Subcutaneous abdominal adipose tissue (tissue), 5 donors: ENCODE measurements at regions not wholly inside any gene's neighbourhood (a gene's known extent, or its start where the extent isn't known, plus 50 kb on each side); places are given as distances from the start of the nearest gene placed in this dataset.

Source experiments
- H3K27ac ChIP-seq: one replicate; pipeline ENCODE4 v1.7.0; 2013; ENCODE audit warnings: low read depth, mild to moderate bottlenecking, inconsistent platforms, low read length, moderate library complexity
- H3K27me3 ChIP-seq, 5 donors: one replicate each; pipeline ENCODE4 v1.7.0; 2013; ENCODE audit warnings: low read length in 5 of 5, inconsistent platforms in 1 of 5; ENCODE audit not compliant: control insufficient read depth in 5 of 5, insufficient read depth in 4 of 5
- H3K36me3 ChIP-seq, 5 donors: one replicate each; pipeline ENCODE4 v1.7.0; 2013; ENCODE audit warnings: low read length in 5 of 5; ENCODE audit not compliant: control insufficient read depth in 5 of 5, insufficient read depth in 5 of 5
- H3K4me1 ChIP-seq, 5 donors: one replicate each; pipeline ENCODE4 v1.7.0; 2013; ENCODE audit warnings: low read length in 5 of 5, mild to moderate bottlenecking in 3 of 5, moderate library complexity in 1 of 5; ENCODE audit not compliant: control insufficient read depth in 5 of 5, insufficient read depth in 5 of 5
- H3K4me3 ChIP-seq, 5 donors: one replicate each; pipeline ENCODE4 v1.7.0; 2013; ENCODE audit warnings: low read length in 5 of 5, low read depth in 1 of 5
- H3K9ac ChIP-seq, 5 donors: one replicate each; pipeline ENCODE4 v1.7.0; 2013; ENCODE audit warnings: low read length in 5 of 5, mild to moderate bottlenecking in 4 of 5, moderate library complexity in 3 of 5
- H3K9me3 ChIP-seq, 5 donors: one replicate each; pipeline ENCODE4 v1.7.0; 2013; ENCODE audit warnings: low read length in 5 of 5; ENCODE audit not compliant: control insufficient read depth in 5 of 5
- donor health status: healthy.
- donor health status: healthy.
- donor health status: healthy.
- donor health status: healthy.
- donor health status: healthy.

DNA sequence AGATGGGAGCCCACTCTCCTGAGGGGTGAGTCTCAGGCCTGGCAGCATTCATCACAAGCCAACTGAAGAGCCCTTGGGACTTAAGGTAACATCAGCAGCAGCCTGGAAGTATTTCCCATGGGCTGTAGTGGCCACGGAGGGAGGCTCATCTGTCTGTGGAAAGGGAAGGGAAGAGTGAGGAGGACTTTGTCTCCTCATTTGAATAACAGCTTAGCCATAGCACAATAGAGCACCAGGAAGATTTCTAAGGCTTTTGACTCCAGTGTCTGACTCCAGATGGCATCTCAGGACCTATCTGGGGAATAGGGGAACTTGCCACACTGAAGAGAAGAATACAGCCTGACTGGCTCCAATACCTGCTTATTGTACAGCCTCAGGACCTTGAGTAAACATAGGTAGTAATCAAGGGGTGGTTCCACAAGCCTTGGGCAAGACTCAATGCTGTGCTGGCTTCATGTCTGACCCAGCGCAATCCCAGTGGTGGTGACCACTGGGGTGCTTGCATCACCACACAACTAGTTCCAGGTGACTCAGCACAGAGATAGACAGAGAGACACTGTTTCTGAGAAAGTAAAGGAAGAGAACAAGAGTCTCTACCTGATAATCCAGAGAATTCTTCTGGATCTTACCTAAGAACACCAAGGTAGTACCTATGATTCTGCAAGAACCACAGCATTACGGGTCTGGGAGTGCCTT lies 510.5 kb upstream of the CCDC179 start:
- no peak overlapping the region for H3K27ac ChIP-seq
- no peak overlapping the region for H3K9ac ChIP-seq
- no peaks in the 10 kb centered on the region for H3K27me3 ChIP-seq
- no peak overlapping the region for H3K4me3 ChIP-seq
- no peaks in the 10 kb centered on the region for H3K4me1 ChIP-seq
- peaks cover 0 to 5% (median 3%) of the 10 kb centered on the region in 5 donors for H3K9me3 ChIP-seq
- H3K36me3 ChIP-seq, result no peaks in the 10 kb centered on the region

DNA sequence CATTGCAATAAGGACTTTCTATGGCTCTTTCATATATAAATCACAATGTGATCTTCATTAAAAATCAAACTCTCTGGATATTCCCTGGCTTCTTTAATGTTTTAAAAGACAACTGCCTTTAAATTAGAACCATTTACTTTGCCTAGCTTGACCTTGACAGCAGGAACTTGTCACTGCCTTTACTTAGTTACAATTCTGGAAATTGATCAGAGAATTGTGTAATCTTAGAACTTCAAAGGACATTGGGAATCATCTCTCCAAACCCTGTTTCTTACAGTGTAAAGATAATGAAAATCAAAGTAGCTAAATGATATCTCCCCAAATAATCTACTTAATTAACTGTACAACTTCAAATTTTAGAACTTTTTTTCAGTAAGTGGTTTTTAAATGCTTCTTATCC lies 517.6 kb upstream of the CCDC179 start:
- Histone ChIP-seq H3K9me3 (no peaks in the 10 kb centered on the region), H3K4me1 (no peaks in the 10 kb centered on the region), H3K9ac (no peak overlapping the region), H3K4me3 (no peak overlapping the region), H3K36me3 (no peaks in the 10 kb centered on the region), H3K27ac (no peak overlapping the region), H3K27me3 (no peaks in the 10 kb centered on the region)

DNA sequence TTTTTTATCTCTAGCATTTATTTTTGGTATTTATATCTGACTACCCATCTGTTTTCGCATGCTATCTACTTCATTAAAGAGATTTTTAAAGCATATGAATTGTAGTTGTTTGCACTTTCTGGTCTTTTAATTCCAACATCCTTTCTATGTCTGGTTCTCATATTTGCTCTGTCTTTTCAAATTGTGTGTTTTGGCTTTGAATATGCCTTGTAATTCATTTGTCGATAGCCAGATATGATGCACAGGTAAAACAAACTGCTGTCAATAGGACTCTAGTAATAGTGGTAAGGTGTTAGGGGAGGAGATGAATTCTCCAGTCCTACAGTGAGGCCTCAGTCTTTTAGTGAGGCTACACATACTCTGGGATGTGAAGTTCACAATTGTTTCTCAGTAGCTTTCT lies 530.8 kb upstream of the CCDC179 start:
- H3K4me1 ChIP-seq, result no peaks in the 10 kb centered on the region
- no peak overlapping the region for H3K27ac ChIP-seq
- H3K9ac ChIP-seq, result no peak overlapping the region
- H3K27me3 ChIP-seq, result no peaks in the 10 kb centered on the region
- no peaks in the 10 kb centered on the region for H3K9me3 ChIP-seq
- H3K36me3 ChIP-seq, result no peaks in the 10 kb centered on the region
- H3K4me3 ChIP-seq, result no peak overlapping the region

DNA sequence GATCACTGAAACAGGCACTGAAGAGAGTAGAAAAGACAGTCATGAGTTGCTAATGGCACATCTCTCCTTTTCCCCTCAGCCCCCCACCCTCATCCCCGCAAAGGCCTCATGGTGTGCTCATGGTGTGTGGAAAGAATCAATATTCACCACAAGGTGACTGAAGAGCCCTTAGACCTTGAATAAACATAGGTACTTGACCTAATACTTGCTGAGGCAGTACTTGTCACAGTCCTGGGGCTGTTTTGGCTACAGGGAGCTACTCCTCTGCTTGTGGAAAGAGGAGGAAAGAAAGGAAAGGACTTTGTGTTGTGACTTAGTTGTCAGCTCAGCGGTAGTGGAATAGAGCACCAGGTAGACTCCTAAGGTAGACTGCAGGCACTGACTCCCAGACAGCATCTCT lies 537.8 kb upstream of the CCDC179 start:
- Histone ChIP-seq H3K9me3 (peaks cover 0 to 3% (median 0%) of the 10 kb centered on the region in 5 donors), H3K9ac (no peak overlapping the region), H3K27me3 (no peaks in the 10 kb centered on the region), H3K4me1 (no peaks in the 10 kb centered on the region), H3K4me3 (no peak overlapping the region), H3K36me3 (no peaks in the 10 kb centered on the region), H3K27ac (no peak overlapping the region)

DNA sequence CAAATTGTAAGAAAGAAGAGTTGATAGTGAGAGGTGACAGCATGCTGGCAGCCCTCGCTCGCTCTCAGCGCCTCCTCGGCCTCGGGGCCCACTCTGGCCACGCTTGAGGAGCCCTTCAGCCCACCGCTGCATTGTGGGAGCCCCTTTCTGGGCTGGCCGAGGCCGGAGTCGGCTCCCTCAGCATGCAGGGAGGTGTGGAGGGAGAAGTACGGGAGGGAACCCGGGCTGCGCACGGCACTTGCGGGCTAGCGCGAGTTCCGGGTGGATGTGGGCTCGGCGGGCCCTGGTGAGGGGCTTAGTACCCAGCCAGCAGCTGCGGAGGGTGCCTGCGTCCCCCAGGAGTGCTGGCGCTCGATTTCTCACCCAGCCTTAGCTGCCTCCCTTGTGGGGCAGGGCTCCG lies 539.7 kb upstream of the CCDC179 start:
- Histone ChIP-seq H3K9me3 (peaks cover 0 to 12% (median 0%) of the 10 kb centered on the region in 5 donors), H3K4me3 (no peak overlapping the region), H3K27me3 (no peaks in the 10 kb centered on the region), H3K4me1 (no peaks in the 10 kb centered on the region), H3K9ac (no peak overlapping the region), H3K27ac (no peak overlapping the region), H3K36me3 (no peaks in the 10 kb centered on the region)

DNA sequence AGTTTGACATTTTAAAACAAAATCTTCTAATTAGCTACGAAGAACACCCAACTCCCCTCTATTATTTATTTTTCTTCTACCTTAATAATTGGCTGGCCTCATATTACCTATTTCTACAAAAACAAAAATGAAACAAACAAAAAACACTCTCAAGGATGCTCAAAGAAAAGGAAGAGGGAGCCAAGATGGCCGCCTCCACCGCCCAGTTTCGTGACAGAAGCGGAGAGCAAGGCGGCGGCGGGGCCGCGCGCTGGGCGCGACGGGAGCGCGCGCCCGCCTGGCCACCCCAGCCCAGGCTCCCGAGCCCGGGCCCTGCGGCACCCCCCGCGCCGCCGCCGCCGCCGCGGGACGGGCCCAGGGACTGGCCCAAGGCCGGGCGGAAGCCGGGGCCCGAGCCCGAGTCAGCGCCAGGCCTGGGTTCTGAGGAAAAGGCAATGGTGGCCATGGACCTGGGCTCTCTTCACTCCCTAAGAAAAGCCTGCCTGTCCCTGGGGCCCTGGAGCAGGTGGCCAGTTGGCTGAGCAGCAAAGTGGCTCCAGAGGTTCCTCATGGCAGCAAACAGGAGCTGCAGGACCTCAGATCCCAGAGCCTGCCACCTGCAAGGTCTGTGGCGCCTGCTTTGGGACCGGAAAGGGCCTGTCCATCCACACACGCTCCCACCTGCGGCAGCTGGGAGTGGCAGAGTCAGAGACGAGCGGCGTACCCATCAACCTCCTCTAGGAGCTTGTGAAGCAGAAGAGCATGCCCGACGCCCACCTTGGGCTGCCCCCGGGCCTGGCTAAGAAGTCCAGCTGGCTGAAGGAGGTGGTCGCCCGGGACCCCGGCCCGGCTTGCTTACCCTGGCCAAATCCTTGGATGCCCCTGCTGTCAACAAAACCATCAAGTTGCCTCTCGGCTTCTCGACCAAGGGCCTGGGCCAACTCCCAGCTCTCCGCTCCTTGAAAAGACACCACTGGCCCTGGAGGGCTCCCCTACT lies 543.2 kb upstream of the CCDC179 start:
- Histone ChIP-seq H3K9ac (no peak overlapping the region), H3K27me3 (no peaks in the 10 kb centered on the region), H3K27ac (no peak overlapping the region), H3K36me3 (no peaks in the 10 kb centered on the region), H3K4me1 (no peaks in the 10 kb centered on the region), H3K9me3 (peaks cover 0 to 16% (median 5%) of the 10 kb centered on the region in 5 donors), H3K4me3 (no peak overlapping the region)

DNA sequence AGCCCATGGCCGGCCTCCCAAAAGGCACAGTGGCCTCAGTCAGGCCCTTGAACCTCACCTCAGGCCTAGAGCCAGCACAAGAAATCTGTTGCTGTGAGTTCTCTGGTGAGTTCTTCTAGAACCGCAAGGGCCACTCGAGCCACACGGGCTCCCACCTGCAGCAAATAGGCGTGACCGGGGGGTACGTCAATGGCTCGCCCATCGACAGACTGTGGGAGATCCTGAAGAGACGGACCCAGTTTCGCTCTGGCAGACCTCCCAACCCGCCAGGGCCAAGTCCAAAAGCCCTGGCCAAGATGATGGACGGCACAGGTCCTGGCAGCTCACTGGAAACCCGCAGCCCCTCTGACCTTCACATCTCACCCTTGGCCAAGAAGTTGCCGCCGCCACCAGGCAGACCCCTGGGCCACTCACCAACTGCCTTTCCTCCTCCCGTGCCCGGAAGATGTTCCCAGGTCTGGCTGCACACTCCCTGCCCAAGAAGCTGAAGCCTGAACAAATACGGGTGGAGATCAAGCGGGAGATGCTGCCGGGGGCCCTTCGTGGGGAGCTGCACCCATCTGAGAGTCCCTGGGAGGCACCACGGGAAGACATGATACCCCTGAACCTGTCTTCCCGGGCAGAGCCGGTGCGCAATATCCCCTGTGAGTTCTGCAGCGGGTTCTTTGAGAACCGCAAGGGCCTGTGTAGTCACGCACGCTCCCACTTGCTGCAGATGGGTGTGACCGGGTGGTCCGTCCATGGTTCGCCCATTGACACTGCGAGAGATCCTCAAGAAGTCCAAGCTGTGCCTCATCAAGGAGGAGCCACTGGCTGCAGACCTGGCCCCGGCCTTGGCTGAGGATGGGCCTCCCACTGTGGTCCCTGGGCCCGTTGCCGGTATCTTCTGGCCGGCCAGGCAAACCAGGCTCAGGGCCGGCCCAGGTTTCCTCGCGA lies 544.2 kb upstream of the CCDC179 start:
- Histone ChIP-seq H3K9ac (no peak overlapping the region), H3K27ac (no peak overlapping the region), H3K4me1 (no peaks in the 10 kb centered on the region), H3K36me3 (no peaks in the 10 kb centered on the region), H3K27me3 (no peaks in the 10 kb centered on the region), H3K9me3 (peaks cover 0 to 16% (median 5%) of the 10 kb centered on the region in 5 donors), H3K4me3 (no peak overlapping the region)

DNA sequence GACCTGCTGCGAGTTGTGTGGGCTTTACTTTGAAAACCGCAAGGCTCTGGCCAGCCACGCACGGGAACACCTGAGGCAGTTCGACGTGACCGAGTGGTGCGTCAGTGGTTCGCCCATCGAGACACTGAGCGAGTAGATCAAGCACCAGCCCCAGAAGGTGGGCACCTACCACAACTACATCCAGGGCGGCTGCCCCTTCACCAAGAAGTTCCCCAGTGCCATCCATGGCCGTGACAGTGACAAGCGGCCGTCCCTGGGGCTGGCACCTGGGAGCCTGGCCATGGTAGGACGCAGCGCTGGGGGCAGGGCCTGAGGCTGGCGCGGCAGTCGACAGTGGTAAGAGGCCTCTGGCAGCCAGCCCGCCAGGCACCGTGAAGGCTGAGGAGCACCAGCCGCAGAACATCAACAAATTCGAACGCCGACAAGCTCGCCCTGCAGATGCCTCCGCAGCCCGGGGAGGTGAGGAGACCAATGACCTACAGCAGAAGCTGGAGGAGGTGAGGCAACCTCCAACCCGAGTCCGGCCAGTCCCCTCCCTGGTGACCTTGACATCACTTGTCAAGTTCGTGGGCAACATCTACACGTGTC lies 545.2 kb upstream of the CCDC179 start:
- Histone ChIP-seq H3K27me3 (no peaks in the 10 kb centered on the region), H3K36me3 (no peaks in the 10 kb centered on the region), H3K27ac (no peak overlapping the region), H3K9me3 (peaks cover 0 to 16% (median 6%) of the 10 kb centered on the region in 5 donors), H3K4me3 (no peak overlapping the region), H3K4me1 (no peaks in the 10 kb centered on the region), H3K9ac (no peak overlapping the region)

DNA sequence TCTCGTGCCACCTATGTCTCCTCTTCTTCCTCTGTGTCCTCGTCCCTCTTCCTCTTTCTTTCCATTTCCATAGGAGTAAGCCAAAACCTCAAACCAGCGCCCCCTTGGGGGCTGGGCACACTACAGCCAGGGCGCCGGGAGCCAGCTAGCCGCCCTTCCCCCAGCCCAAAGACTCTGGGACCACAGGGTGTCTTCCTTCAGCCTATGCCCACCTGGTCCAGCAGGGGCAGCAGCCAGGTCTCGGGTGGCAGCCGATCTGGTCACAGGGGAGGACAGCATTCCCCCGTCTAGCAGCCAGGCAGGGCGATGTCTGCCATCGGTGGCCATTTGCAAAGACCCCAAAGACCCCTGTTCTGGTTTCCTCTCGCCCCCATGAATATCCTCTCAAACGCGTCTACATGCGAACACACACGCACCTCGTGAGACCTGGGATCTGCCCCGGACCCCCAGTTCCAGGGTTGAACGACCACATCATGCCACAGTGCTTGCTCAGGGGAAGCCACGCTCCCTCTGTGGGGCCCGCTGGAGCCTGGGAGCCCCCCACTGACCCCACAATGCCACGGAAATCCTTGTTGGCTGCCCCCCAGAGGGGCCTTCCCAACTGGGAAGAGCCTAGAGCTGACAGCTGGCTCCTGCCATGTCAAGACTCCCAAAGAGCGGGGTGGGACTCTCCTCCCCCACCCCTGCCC lies 546.0 kb upstream of the CCDC179 start:
- Histone ChIP-seq H3K9ac (no peak overlapping the region), H3K27me3 (no peaks in the 10 kb centered on the region), H3K4me3 (no peak overlapping the region), H3K4me1 (no peaks in the 10 kb centered on the region), H3K27ac (no peak overlapping the region), H3K36me3 (no peaks in the 10 kb centered on the region), H3K9me3 (peaks cover 0 to 16% (median 6%) of the 10 kb centered on the region in 5 donors)
